B cell (primary cell): ENCODE measurements at regions not wholly inside any gene's neighbourhood (a gene's known extent, or its start where the extent isn't known, plus 50 kb on each side); places are given as distances from the start of the nearest gene placed in this dataset.

Experiments used
- EZH2 ChIP-seq: IDR thresholded peaks from 2 replicates; pipeline ENCODE4 v1.6.1; 2012; ENCODE audit warnings: borderline replicate concordance, low read depth, mild to moderate bottlenecking, moderate library complexity, low read length; ENCODE audit not compliant: insufficient read depth, poor library complexity, severe bottlenecking
- TF ChIP-seq, protein P1 (sequence below): fragments of 200-600 bp; IDR thresholded peaks from one replicate; pipeline ENCODE4 v1.8.0; 2022; ENCODE audit warnings: antibody characterized with exemption, mild to moderate bottlenecking

DNA sequence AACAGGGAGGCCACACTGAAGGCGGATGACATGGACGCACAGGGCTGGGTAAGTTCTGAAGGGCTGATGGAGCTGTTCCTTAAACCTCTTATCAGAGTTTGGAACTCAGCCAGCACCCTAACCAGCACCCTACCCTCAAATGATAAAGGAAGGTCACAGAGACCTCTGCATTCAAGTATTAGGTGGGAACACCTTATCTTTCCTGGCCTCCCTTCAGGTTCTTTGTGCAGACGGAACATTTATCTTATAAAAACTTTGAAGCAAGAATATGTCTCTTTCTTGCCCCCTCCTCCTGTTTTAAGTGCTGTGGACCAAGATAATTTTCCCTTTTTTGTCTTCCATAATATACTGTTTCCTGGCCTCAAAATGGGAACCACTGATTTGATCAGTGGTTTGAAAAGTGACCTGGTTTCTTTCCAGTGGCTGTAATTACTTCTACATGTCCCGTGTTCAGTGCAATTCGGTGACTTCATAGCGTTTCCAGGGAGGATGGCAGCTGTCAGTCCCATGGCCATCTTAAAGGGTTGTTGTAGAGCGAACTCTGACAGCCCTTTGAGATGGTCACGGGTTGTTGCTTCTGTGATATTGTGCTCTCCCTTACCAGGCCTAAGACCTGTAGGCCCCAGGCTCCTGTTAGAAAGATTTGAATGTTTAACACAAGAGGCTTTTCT, 213.2 kb upstream of the MYLIP start:
- TF ChIP-seq, protein P1, sequence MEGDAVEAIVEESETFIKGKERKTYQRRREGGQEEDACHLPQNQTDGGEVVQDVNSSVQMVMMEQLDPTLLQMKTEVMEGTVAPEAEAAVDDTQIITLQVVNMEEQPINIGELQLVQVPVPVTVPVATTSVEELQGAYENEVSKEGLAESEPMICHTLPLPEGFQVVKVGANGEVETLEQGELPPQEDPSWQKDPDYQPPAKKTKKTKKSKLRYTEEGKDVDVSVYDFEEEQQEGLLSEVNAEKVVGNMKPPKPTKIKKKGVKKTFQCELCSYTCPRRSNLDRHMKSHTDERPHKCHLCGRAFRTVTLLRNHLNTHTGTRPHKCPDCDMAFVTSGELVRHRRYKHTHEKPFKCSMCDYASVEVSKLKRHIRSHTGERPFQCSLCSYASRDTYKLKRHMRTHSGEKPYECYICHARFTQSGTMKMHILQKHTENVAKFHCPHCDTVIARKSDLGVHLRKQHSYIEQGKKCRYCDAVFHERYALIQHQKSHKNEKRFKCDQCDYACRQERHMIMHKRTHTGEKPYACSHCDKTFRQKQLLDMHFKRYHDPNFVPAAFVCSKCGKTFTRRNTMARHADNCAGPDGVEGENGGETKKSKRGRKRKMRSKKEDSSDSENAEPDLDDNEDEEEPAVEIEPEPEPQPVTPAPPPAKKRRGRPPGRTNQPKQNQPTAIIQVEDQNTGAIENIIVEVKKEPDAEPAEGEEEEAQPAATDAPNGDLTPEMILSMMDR: no peak
- no peak for TF ChIP-seq EZH2
